DMS 273 (cell line): ENCODE measurements at regions not wholly inside any gene's neighbourhood (a gene's known extent, or its start where the extent isn't known, plus 50 kb on each side); places are given as distances from the start of the nearest gene placed in this dataset.
"Not testable (repeated sequence)": the region's sequence is repeated elsewhere in the genome, so short reads cannot be mapped to it uniquely, and the experiment has no call there.

ENCODE experiments used
- DNase-seq: peaks from one replicate; lab custom pipeline; 2025; ENCODE audit not compliant: unreplicated experiment; lab: John Stamatoyannopoulos, UW

GRCh38 chr12:19624491-19624890 is 185.2 kb downstream of the AEBP2 start:
- DNase-seq, result no peak

- not testable (repeated sequence) for DNase-seq
Observed at GRCh38 chr12:19625551-19625950, 186.3 kb downstream of the AEBP2 start.

GRCh38 chr12:19627719-19628118 is 188.4 kb downstream of the AEBP2 start:
- no peak for DNase-seq

DNA sequence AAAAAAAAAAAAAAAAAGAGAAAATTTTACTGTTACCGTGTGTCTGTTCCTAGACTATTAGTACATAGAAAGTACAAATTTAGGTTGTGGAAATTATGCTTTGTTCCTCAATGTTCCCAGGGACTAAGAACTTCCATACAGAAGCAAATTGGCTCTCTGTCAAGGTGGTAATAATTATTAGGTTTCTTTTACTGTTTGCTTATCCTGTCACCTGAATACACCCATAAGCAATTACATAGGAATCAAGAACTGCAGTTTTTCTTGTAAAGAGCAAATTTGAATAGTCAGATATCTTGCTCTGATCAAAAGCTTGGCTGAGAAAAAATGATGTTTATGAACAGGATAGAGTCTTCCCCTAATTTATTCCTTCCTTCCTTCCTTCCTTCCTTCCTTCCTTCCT is 191.2 kb downstream of the AEBP2 start:
- DNase-seq, result no peak

DNA sequence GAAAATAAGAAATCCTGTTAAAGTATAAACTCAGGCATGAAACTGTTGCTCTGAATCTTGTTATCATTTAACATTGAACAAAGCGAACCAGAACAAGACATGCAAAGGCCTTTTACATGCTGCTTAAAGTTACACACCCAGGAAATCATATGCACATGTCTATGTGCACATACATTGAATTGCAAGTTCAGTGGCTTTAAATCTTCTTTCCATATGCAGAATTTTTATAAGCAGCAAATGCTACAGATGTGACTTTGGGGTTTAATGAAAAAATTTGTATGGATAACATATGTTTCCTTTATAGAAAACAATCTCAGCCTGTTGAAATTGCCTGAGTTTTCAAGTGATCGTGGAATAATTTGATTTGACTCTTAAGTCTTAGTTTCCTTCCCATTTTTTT is 193.9 kb downstream of the AEBP2 start:
- no peak for DNase-seq

- DNase-seq, result no peak
Observed at GRCh38 chr12:19633641-19634040, 194.3 kb downstream of the AEBP2 start.

GRCh38 chr12:19639781-19640415 is 200.6 kb downstream of the AEBP2 start:
- DNase-seq, result peak; percentile 6

DNA sequence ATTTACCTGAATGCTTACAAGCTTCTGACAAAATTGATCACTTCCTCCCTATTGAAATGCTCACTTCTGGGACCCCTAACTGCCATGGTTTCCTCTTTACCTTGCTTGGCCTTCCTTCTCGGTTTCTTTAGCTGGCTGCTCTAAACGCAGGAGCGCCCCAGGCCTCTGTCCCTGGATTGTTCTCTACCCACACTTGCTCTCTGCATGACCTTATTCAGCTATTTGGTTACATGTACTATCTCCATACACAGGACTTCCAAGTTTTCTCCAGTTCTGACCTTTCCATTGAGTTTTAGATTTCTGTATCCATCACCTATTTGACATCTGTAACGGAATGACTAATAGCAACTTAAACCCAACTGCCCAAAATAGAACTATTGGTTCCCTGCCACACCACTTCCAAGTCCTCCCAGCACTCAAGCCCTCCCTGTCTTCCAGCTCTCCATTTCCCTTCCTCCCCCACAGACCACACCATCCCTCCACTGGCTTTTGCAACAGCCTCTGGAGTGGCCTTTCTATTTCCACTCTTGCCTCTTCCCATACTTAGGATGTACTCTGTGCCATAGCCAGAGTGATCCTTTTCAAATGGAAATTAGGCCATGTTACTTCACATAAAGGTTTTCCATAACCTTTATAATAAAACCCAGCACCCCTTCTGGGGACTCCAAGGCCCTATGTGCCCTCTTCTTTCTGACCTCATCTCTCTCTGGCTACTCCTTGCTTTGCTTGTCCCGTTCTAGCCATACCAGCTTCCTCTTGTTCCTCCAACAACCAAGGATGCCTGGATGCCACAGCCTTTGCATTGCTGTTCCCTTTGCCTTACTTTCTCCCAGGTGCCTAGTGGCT is 202.2 kb downstream of the AEBP2 start:
- no peak for DNase-seq

DNA sequence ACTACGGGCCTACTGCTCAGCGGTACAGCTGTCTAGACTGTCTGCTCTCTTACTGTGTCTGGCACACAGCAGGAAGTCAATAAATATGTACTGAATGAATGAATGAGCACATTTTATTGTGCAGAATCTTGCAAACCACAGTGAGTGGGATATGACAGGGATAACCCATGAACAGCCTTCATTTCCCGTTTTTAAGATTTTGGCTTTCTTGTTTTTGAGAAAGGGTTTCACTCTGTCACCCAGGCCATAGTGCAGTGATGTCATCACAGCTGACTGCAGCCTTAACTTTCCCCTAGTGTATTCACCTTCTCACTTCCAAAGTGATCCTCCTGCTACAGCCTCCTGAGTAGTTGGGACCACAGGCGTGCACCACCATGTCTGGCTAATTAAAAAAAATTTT is 203.1 kb downstream of the AEBP2 start:
- no peak for DNase-seq

DNA sequence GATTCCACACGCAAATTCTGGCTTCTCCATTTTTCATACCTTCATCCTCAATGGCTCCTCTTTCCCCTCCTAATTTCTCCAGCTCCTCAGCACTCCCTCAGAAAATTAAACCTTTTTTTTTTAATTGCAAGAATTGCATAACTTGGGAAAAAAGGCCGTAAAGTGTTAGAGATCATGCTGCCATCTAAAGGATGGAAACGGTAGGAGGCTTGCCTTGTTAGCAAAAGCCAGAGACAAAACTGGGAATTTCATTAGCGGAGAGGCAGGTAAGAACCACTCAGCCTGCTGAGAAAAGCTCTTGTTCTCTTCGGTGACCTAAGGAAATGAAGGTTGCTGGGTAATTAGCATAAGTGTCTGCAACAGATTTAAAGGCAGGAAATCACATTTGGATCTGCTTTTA is 204.3 kb downstream of the AEBP2 start:
- peak; percentile 28 for DNase-seq

GRCh38 chr12:19644571-19644970 is 205.3 kb downstream of the AEBP2 start:
- no peak for DNase-seq

- DNase-seq, result no peak
Observed at GRCh38 chr12:19645823-19646222, 206.5 kb downstream of the AEBP2 start.

- no peak for DNase-seq
Observed at GRCh38 chr12:19646599-19646998, 207.3 kb downstream of the AEBP2 start.

DNA sequence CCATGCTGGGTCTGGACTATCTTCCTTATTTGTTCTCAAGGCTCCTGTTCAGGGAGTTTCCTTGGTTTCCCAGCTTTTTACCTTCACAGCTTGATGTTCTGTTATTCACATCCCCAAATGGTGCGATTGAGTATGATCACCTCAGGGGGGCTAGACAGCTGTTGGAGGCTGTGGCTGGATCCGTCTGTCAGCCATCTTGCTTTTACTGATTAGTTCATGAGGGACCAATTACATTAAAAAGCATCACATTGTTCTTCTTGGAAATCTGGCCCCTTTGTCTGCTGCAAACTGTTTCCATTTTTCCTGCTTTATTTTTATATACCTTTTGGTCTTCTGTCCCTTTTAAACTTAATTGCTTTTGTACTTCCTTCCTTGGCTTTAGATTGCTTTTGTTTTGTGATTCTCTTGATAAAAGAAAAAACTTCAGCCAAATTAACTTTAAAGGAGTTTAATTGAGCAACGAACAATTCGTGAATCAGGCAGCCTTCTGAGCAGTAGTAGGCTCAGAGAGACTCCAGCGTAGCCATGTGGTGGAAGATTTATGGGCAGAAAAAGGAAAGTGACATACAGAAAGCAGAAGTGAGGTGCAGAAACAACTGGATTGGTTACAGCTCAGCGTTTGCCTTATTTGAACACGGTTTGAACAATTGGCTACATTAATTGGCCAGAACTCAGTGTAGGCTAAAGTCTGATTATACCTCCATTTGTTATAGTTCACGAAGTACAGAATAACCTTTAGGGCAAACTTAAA is 208.7 kb downstream of the AEBP2 start:
- no peak for DNase-seq

GRCh38 chr12:19648591-19648990 is 209.3 kb downstream of the AEBP2 start:
- no peak for DNase-seq

DNA sequence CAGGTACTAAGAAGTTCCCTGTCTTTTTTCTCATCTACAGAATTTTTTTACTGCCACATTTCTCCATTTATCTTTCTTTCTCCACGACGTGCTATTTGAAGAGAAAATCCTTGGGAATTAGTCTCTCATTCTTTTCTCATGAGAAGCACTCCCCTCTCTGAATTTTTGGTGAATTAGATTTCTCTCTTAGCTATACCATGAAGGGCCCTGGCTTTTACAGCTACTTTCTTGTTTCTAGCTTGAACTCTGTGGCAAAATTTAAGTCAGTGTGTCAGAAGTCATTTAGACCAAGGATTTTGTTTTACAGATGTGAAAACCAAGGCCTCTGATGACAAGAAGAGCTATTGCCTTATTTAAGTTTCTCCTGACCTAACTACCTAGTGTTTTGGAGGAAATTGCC is 213.1 kb downstream of the AEBP2 start:
- DNase-seq, result no peak

- DNase-seq, result no peak
Observed at GRCh38 chr12:19654650-19655376, 215.5 kb downstream of the AEBP2 start.

GRCh38 chr12:19657118-19657731 is 217.9 kb downstream of the AEBP2 start:
- no peak for DNase-seq

DNA sequence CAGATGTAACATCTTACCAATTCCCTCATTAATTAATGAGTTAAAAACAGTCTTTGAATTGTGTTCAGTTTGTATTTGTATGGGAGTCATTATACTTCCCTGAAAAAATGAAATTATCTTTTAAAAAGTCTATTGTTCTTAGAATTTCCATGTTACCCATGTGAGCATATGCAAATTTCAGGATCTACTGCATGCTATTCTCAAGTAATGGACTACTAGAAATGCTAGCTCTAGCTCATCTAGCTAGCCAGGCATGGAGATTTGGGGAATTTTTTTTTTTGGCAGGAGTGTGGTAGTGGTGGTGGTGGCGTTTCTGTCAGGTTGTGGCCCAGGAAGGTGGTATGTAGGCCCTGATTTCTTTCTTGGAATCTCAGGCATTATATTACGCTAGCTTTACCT is 218.4 kb downstream of the AEBP2 start:
- DNase-seq, result no peak

DNA sequence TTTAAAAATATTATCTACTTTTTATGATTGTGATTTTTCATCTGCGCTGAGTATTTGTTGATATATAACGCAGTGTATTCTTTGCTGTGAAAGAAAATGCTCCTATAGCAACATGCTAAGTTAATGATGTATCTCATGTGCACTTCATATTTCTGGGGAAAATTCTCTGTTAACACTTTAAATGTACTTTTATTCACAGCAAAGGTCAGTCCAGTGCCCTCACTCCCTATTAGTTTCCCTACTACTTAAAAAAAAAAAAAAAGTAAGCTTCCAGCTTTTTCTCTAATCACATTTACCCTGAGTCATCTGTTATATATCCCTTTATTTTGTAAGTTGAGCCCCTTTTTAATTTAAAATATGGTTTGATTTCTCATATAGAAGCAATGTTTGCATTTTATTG is 219.8 kb downstream of the AEBP2 start:
- DNase-seq, result no peak

- no peak for DNase-seq
Observed at GRCh38 chr12:19659501-19659900, 220.2 kb downstream of the AEBP2 start.
